ENCODE measurements at regions not wholly inside any gene's neighbourhood (a gene's known extent, or its start where the extent isn't known, plus 50 kb on each side); places are given as distances from the start of the nearest gene placed in this dataset.
"Not testable (repeated sequence)": the region's sequence is repeated elsewhere in the genome, so short reads cannot be mapped to it uniquely, and the experiment has no call there.

DNA sequence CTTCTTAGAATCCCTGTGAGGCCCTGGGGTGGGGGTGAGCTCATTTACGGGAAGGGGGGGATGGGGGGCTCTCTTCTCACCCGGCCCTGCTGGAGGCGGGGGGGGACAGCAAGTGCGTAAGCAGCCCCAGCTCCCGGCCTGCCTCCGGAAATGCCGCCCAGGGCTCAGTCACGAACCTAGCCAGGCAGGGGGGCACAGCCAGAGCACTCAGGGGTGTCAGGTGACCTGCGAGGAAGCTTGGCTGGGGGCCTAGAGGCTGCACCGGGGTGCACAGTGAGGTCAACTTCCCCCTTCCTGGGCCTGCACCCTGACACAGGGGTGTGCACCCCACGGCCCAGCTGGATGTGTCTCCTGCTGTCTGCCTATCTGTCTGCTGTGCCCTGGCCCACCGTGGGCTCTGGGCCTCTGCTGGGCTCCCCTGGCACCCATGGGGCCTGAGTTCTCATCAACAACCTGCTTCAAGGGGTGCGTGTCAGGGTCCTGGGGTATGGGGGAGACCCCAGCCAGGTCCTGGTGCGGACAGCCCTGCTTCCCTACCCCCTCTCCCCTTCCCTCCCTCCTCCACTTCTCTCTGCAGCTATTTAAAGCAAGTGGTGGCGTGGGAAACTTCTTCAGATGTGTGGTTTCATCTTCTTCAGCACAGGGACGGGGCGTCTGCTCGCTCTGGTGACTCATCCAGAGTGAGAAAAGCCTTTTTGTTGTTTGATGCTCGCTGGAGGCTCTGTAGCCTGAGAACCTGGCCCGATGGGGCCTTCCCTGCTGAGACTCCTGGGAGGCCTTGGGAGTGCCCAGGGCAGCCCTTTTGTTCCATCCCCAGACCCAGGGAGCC lies 92.5 kb upstream of the RUNX3 start:
- DNase-seq (ENCODE audit: low read depth), result no peak

DNA sequence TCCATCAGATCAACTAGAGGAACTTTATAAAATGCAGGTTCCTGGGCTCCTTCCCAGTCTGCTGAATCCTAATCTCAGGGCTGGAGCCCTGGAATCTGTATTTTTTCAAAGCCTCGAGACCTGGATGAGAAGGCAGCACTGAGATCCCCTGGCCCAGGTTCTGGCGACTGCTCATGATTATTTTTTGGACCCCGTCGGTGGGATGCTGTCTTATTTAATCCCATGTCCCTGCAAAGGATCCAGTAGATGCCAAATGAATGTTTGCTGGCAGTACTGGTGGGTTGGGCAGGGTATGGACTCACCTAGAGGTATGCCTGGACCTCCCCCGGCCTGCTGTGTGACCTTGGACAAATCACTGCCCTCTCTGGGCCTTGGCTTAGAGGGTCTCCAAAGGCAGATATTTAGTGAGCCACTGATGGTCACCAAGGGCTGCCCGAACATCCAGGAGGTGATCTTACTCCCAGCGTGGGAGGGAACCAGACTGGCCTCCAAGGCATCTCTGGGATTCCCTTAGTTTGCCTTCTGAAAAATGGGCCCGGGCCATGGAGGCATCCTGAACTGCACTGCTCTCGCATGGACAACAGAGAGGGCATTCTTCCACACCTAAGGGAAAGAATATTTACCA lies 91.6 kb upstream of the RUNX3 start:
- no peak for DNase-seq (ENCODE audit: low read depth)

DNA sequence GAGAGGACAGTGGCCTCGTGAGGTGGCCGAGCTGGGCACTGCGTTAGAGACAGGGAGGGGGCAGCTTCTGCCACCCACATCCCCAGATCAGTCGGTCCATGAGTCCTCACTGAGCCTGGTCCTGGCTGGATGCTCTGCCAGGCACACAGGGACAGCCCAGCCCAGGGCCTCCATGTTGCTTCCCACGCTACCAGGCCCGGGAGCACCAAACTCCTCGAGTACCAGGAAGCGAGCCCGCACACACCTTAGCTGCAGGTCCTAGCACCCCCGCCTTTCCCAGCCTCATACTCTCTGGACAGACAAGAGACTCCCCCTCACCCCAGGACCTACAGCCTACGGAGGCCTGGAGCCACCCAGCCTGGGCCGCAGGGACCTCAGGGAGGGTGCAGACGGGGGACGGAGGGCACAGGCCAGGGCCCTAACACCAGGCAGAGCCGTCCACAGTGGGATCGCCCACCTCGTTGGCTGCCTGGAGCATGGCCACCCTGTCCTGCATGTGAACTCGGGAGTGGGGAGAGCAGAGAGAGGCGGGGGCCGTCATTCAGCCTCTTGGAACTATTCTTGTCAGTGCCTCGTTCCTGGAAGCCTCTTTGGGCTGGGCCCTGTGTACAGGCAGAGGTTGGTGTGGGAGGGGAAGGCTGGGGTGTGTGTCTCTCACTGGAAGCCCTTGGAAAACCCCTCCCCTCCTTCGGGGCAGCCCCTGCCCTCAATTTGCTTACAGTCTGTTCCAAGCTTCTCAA lies 90.9 kb upstream of the RUNX3 start:
- DNase-seq (ENCODE audit: low read depth), result no peak

DNA sequence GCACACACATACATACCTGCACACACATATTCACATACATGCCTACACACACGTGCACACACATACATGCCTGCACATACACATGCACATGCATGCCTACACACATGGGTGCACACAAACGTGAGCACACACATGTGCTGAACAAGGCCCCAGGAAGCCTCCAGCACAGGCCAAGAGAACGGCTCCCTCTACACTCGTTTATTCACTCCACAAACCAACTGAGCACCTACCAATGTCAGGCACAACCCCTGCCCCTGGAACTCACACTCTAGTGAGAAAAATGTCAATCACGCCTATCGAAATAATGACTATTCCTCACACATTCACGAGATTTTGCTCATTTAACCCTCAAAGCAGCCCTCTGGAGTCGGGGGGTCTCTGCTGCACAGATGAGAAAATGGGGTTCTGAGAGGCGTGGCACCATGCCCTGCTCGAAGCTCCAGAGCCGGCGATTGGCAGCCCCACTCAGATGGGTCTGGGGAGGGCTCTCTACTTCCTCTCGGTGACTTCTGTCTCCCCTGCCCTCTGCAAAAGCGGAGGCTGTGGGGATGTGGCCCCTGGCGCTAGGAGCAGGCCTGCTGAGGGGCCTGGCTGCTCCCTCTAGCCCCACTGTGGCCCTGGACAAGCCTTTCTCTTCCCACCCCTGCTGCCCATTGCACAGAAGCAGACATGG lies 90.2 kb upstream of the RUNX3 start:
- DNase-seq (ENCODE audit: low read depth), result no peak

DNA sequence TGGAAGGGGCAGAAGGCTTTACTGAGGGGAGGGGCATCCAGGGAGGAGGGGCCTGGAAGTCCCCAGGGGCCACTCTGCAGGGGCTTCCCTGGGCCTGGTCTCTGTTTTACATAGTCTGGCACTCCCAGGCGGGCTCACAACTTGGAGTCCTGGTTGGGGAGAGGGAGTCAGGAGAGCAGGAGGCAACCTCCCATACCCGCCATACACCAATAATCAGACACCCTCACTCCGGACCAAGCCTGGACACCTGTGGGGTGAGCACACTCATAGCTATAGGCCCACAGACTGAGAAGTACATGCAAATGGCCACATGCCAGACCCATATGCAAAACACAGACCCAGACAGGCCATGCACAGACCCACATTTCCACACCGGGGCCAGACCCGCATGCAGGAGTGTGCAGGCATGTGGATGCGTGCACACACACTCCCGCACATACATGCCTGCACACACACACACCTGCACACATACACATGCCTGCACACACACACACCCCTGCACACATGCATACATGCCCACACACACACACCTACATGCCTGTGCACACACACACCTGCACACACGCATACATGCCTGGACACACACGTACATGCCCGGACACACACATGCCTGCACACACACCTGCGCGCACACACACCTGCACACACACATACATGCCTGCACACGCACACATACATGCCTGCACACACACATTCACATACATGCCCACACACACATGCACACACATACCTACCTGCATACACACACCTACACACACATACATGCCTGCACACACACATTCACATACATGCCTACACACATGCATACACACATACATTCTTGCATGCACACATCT lies 89.5 kb upstream of the RUNX3 start:
- no peak for DNase-seq (ENCODE audit: low read depth)

DNA sequence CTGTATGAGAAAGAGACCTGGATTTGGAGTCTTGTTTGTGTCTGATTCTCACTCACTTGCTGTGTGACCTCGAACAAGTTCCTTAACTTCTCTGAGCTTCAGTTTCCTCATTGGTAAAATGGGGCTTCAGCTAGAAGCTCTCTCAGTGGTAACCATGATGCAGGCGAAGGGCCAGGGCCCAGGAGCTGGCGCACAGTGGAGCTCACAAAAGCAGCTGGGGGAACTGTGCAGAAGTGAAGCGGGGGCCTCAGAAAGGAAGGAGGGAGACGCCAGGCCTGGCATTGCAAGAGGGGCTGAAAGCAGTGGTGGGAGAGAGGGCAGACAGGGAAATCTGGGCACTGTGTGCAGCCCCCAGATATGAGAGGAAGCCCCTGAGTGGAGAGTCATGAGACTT lies 88.9 kb upstream of the RUNX3 start:
- DNase-seq (ENCODE audit: low read depth), result no peak

DNA sequence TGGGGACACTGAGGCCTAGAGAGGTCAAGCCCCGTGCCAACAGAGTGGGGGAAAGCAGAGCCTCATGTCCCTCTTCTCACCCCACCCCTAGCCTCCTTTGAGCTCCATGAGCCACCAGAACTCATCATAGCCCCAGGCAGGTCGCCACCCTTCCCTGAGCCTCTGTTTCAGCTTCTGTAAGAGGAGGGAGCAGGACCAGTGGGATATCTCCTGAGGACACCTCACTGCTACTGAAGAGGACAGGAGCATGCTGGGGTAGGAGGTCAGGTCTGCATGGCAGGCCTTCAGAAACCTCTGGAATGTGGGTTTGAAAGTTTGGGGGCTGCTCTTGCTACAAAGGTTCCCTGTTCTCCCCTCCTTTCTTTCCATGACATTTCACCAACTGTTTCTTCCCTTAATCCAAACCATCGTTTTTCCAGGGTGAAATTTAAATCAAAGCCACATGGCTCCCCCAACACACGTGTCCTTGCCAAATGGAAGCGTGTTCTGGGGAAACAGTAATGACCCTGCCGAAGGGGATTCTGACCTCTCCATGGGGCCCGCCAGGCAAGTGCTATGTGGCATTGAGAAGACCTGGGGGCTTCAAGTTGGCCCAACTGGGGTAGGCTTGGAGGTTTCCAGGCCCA lies 88.1 kb upstream of the RUNX3 start:
- no peak for DNase-seq (ENCODE audit: low read depth)

DNA sequence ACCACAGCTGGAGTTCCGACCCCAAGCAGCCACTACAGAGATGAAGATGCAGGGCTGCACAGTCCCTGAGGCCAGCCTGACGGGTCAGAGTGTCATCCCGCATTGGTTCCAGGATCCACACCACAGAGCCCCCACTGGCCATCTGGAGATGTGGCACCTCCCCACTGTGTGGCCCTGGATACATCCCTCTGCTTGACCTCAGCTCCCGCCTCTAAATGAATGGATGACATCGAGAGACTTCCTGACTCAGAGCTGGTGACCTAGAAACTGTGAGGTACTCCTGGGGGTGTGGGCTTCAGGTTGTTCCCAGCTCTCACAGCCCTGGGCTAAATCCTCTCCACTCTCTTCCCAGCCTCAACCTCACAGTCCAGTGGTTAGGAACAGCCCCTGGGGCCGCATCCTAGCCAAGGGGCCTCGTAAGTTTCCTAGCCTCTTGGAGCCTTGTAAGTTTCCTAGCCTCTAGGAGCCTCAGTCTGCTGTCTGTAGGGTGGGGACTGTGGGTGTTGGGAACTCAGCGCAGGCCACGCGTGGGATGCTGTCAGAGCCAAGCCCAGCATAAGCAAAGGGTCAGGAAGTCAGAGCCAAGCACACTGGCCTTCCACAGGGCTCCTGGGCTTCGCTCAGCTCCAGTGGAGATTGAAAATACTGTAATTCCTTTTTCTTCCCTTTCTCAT lies 87.5 kb upstream of the RUNX3 start:
- DNase-seq (ENCODE audit: low read depth), result no peak

DNA sequence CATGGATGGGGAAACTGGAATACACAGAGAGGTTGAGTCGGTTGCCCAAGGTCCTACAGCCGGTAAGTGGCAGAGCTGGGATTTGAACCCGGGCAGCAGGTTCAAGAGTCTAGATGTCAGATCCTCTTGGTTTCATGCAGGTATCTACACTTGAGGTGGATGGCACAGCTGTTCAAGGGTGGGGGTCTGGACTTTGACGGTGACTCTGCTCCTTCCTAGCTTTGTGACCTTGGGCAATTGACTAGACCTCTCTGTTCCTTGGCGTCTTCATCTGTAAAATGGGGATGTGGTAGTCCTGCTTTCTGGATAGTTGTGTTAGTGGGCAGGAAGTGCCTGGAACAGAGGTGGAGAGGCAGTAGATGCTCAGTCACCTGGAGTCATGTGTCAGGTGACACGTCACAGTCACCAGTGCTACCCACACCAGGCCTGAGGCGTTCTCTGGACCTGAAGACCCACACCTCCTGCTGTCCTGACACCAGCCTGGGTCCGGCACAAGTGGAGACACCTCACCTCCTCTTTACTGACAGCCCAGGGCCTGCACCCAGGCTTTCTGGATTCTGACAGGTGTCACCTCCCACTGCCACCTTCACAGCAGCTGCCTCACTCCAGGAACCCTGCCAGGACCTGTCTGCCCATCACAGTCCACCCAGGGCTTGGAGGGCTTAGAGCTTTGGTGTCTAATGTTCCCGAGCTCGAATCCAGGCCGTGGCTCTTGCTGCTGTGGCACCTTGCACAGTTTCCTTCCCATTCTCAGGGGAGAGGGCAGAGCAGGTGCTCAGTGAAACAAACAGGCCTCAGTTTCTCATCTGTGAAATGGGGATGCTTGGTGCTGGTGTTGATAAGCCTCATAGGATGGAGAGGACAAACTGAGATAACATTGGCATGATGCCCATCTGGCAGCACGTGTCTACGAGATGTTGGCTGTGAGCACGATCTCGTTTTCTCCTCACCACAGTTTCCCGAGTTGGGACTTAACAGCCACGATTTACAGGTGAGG lies 83.2 kb upstream of the RUNX3 start:
- no peak for DNase-seq (ENCODE audit: low read depth)

DNA sequence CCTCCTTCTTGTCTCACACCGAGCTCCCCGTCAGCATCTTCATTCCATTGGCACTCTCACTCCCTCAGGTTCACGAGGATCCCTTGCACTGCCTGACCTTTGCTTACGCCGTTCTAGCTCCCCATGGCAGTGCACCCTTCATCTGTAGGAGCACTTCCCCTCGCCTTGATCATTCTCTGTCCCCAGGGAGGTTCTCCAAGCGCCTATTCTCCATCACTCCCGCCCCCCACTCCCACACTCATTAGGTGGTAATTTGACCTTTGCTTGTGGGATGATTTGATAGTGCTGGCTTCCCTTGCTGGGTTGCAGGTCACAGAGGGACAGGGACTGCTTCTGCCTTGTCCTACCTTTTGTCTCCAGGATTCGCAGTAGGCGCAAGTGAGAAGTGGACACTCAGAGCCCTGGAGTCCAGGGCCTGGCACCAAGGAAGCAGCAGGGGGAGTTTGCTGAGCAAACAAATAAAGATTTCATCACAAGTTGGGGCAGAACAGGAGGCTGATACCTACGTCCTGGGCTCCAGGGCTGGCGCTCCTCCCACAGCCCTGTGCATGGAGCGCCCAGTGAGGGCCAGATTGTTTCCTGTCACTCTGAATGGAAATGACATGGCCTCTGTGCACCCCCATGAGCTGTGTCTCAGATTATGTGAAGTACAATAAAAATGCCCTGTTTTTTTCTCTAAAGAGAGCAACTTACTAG lies 82.0 kb upstream of the RUNX3 start:
- DNase-seq (ENCODE audit: low read depth), result no peak

DNA sequence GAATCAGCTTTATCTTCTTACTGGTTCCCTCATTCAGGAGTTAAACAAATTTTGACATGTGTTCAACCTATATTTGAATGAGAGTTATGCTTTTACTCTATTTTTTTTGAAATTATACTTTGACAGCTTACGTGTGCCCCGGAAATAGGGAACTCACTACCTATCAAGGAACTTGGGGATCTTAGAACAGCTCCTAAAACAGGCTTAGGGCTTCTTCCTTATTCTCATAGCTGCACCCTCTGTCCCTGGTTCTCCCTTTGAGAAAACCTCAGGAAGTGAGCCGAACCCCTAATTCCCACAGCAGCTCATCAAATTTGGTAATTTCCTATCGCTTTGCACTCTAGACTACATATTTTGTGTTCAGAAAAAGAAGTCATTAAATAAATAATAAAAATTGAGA lies 81.2 kb upstream of the RUNX3 start:
- no peak for DNase-seq (ENCODE audit: low read depth)

DNA sequence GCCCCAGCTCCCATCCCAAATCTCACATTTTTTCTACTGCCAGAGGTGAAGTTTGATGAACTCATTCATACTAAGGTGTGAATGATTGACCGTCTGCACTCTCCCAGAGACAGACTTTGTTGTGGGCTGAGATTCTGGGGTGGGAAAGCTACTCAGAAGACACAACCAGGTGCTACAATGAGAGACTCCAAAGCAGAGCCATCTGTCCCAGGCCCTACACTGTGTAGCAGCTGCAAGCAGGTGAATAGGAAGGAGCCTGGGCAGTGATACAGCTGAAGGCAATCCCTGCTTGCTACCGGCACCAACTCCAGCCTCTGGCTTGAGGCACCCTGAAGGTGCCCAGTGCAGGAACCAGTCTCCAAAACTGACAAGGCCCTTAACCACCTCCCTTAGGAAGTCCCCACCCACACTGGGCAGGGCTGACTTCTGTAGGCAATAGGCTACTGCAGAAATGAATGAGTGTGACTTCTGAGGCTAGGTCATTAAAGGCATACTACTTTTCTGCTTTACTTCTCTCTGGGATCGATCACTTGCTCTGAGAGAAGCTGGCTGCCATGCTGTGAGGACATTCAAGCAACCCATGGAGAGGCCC lies 79.7 kb upstream of the RUNX3 start:
- no peak for DNase-seq (ENCODE audit: low read depth)

DNA sequence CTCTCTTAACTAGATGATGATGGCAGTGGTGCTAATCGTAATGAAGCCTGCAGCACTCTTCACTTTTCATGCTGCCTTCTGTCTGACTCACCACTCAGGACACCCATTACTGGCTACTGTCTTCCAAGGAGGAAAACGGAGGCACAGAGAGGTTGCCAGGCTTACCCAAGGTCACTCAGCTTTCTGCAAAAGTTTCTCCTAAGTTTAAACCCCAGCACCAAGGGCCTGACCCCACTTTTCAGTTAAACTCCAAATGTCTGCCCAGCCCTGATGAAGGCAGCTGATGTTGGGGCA lies 78.1 kb upstream of the RUNX3 start:
- DNase-seq (ENCODE audit: low read depth), result no peak

DNA sequence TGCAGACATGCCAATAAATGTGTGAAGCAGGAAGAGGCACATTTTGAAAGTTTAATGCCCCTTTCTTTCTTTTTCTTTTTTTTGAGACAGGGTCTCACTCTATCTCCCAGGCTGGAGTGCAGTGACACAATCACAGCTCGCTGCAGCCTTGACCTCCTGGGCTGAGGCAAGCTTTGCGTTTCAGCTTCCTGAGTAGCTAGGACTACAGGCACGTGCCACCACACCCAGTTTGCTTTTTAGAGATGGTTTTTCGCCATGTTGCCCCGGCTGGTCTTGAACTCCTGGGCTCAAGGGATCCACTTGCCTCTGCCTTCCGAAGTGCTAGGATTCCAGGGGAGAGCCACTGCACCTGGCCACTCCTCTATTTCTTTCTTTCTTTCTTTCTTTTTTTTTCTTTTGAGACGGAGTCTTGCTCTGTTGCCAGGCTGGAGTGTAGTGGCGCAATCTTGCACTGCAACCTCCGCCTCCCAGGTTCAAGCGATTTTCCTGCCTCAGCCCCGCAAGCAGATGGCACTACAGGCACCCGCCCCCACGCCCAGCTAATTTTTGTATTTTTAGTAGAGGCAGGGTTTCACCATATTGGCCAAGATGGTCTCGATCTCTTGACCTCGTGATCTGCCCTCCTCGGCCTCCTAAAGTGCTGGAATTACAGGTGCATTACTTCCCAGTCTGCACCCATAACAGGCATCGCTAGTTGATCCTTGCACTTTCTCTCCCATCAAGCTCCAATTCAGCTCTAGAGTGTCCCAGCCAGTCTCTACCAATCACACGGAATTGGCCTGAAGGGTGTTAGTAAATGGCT lies 77.5 kb upstream of the RUNX3 start:
- DNase-seq (ENCODE audit: low read depth), result not testable (repeated sequence)

DNA sequence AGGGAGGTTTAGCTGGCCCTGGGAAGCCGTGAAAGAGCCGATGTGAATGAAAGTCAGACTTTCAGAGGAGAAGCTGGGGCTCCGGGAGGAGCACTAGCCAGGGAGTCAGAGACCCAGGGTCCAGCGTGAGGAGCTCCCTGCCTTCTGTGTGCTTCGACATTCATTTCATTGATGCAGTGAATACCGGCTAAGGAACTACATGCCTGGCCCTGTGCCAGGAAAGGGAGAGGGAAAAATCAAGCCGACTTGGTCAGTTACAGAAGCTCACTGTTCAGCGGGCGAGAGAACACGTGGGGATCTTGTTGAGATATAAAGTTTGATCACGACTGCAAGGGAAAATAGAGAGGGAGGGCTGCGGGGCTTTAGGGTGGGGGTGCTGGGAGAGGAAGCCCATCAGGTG lies 76.7 kb upstream of the RUNX3 start:
- DNase-seq (ENCODE audit: low read depth), result no peak

DNA sequence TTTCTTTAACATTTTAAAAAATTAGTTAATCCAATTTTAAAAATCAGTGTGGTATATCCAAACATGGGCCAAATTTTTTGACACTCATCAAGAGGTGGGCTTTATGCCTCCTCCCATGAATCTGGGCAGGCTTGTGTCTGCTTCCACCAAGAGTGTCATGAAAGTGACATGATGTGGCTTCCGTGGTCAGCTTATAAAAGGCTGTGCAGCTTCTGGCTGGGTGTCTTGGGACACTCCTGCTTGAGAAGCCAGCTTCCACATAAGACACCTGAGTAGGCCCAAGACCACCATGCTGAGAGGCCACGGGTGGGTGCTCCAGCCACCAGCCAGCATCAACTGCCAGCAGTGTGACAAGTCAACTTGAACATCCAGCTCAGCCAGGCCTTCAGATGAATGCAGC lies 74.3 kb upstream of the RUNX3 start:
- no peak for DNase-seq (ENCODE audit: low read depth)

DNA sequence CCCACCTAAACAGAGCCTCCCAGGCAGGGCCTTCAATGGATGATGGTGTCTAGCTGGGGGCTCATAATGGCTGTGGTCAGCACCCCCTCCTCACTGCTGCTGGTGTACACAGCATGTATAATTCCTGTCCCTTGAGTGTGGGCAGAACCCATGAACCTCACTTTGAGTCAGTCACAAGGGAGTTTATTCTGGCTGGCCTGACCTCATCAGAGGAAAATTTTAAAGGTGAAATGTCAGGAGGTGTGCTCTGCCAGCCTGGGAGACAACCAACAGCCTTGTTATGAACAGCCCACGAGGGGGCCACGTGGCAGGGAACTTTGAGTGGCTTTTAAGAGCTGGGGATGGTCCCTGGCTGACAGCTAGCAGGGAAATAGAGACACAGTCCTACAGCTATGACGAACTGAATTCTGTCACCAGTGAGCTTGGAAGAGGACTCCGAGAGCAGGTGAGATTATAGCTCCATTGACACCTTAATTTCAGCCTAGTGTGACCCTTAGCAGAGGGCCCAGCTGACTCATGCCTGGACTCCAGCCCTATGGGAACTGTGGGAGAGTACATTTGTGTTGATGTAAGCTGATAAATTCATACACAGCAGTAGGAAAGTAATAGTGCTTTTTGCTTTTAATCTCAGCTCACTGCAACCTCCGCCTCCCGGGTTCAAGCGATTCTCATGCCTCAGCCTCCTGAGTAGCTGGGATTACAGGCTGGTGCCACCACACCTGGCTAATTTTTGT lies 73.5 kb upstream of the RUNX3 start:
- DNase-seq (ENCODE audit: low read depth), result no peak

Measured in HS-5 (cell line).